GM12878 (cell line): ENCODE measurements at regions not wholly inside any gene's neighbourhood (a gene's known extent, or its start where the extent isn't known, plus 50 kb on each side); places are given as distances from the start of the nearest gene placed in this dataset.

ENCODE experiments used
- ATAC-seq: fragments of 200-7000 bp; cut with Tn5 transposase; 3 replicates; pipeline ENCODE4 v1.9.1; 2020; ENCODE audit warnings: mild to moderate bottlenecking, moderate library complexity
- BruUV-seq: library from RNA; stranded (reverse); fragments of 400-500 nt; replicated peaks from 2 replicates; lab custom pipeline; 2021; lab: Mats Ljungman, UMichigan
- CTCF ChIA-PET: fragments of 300-600 bp; sonication (Branson Sonifier 250); formaldehyde crosslinking; extraction: SDS; loops from one replicate; lab custom pipeline; 2021; ENCODE audit warnings: inconsistent platforms; lab: Yijun Ruan, JAX
- POLR2A ChIA-PET: fragments of 350-600 bp; formaldehyde crosslinking; extraction: SDS; loops from one replicate; lab custom pipeline; 2021; ENCODE audit warnings: inconsistent platforms; lab: Charles Lee
- RAD21 ChIA-PET: fragments of 300-600 bp; sonication (Branson Sonifier 250); formaldehyde crosslinking; loops from one replicate; lab custom pipeline; 2023; ENCODE audit warnings: antibody characterized with exemption; ENCODE audit not compliant: unreplicated experiment; lab: Charles Lee
- SMC1A ChIA-PET: fragments of 300-600 bp; sonication (Branson Sonifier 250); formaldehyde crosslinking; loops from one replicate; lab custom pipeline; 2023; ENCODE audit not compliant: unreplicated experiment, uncharacterized antibody; lab: Charles Lee
- DNase-seq: peaks from one replicate; pipeline ENCODE4 v3.0.0-alpha.2; 2011; ENCODE audit warnings: low read depth, low spot score
- FAIRE-seq: peaks from 3 replicates; lab custom pipeline; 2011; peaks lifted over from hg19 to GRCh38; lab: Jason Lieb, UNC
- H2AFZ ChIP-seq: 2 replicates; pipeline ENCODE4 v1.6.0; 2011; ENCODE audit warnings: low read depth, low read length, control low read depth; ENCODE audit not compliant: control insufficient read depth
- H3K27ac ChIP-seq: 2 replicates; pipeline ENCODE4 v1.5.1; 2011; ENCODE audit warnings: control low read depth; ENCODE audit not compliant: control insufficient read depth, insufficient read depth
- H3K27me3 ChIP-seq, 2 experiments: replicated peaks in 1 of 2; 2 replicates each; pipeline versions ENCODE4 v1.6.0 to v1.6.1; 2011; ENCODE audit warnings: low read length in 1 of 2; ENCODE audit not compliant: control insufficient read depth in 2 of 2, insufficient read depth in 2 of 2
- H3K36me3 ChIP-seq, 2 experiments: 2 replicates each; pipeline ENCODE4 v1.5.1; 2011; ENCODE audit warnings: low read length in 1 of 2; ENCODE audit not compliant: control insufficient read depth in 2 of 2, insufficient read depth in 2 of 2
- H3K4me1 ChIP-seq: 2 replicates; pipeline ENCODE4 v1.6.1; 2011; ENCODE audit warnings: mild to moderate bottlenecking, low read length, moderate library complexity, mixed read lengths; ENCODE audit not compliant: control insufficient read depth, insufficient read depth
- H3K4me2 ChIP-seq: 2 replicates; pipeline ENCODE4 v1.6.0; 2011; ENCODE audit warnings: control low read depth; ENCODE audit not compliant: control insufficient read depth, insufficient read depth
- H3K4me3 ChIP-seq: fragments of 200-600 bp; sonication (generic); 2 replicates; pipeline ENCODE4 v1.5.1; 2016
- H3K79me2 ChIP-seq: 2 replicates; pipeline ENCODE4 v1.6.0; 2011; ENCODE audit warnings: low read length; ENCODE audit not compliant: control insufficient read depth, insufficient read depth
- H3K9ac ChIP-seq: 2 replicates; pipeline ENCODE4 v1.8.0; 2011; ENCODE audit warnings: low read length, control low read depth, mixed read lengths; ENCODE audit not compliant: control insufficient read depth, insufficient read depth
- H3K9me3 ChIP-seq: replicated peaks from 3 replicates; pipeline ENCODE4 v1.5.1; 2011; ENCODE audit warnings: mild to moderate bottlenecking, low read length; ENCODE audit not compliant: control insufficient read depth, insufficient read depth
- H4K20me1 ChIP-seq: 2 replicates; pipeline ENCODE4 v1.6.0; 2011; ENCODE audit not compliant: control insufficient read depth, insufficient read depth
- CBX5 ChIP-seq: sonication (generic); IDR thresholded peaks from 2 replicates; pipeline ENCODE4 v1.6.1; 2016; ENCODE audit warnings: low read depth, moderate library complexity, mild to moderate bottlenecking, inconsistent platforms
- FOXM1 ChIP-seq: IDR thresholded peaks from 2 replicates; pipeline ENCODE4 v1.6.1; 2012; ENCODE audit warnings: low read depth, mild to moderate bottlenecking, inconsistent platforms, low read length, moderate library complexity
- NBN ChIP-seq: fragments of 450-650 bp; IDR thresholded peaks from 2 replicates; pipeline ENCODE4 v1.6.1; 2016
- SMC3 ChIP-seq: IDR thresholded peaks from 2 replicates; pipeline ENCODE4 v1.6.1; 2011; ENCODE audit warnings: low read length, improper control_type of control experiment, borderline replicate concordance
- WGBS: methylation state at CpG from one replicate; pipeline ENCODE4 v1.1.6; 2016; ENCODE audit warnings: low lambda C conversion rate; ENCODE audit not compliant: insufficient replicate concordance, insufficient coverage; ENCODE audit errors: missing lambda C conversion rate; 5-methylcytosine and 5-hydroxymethylcytosine counted together
- in situ Hi-C: fragments of 300-500 bp; cut with MboI; formaldehyde crosslinking; loops from 9 replicates; pipeline ENCODE4 v1.14.3; 2018; ENCODE audit warnings: mixed read lengths
- intact Hi-C: fragments of 100-400 bp; cut with micrococcal nuclease; formaldehyde crosslinking; loops from one replicate; pipeline ENCODE4 v1.14.2; 2022; ENCODE audit not compliant: unreplicated experiment
- TF ChIP-seq, protein P1 (sequence below): fragments of 450-650 bp; IDR thresholded peaks from 2 replicates; pipeline ENCODE4 v1.6.1; 2016; ENCODE audit warnings: mild to moderate bottlenecking
- TF ChIP-seq, protein P2 (sequence below): fragments of 450-650 bp; IDR thresholded peaks from 2 replicates; pipeline ENCODE4 v1.6.1; 2016; ENCODE audit warnings: mild to moderate bottlenecking, moderate library complexity, borderline replicate concordance
- TF ChIP-seq, protein P3 (sequence below): IDR thresholded peaks from 2 replicates; pipeline ENCODE4 v1.6.1; 2012; ENCODE audit warnings: low read depth, low read length, improper control_type of control experiment
- TF ChIP-seq, protein P4 (sequence below): IDR thresholded peaks from 2 replicates; pipeline ENCODE4 v1.6.1; 2012; ENCODE audit warnings: mild to moderate bottlenecking, low read depth, low read length
- TF ChIP-seq, protein P5 (sequence below): fragments of 450-650 bp; IDR thresholded peaks from 2 replicates; pipeline ENCODE4 v1.6.1; 2017; ENCODE audit warnings: antibody characterized with exemption, mild to moderate bottlenecking, moderate library complexity

DNA sequence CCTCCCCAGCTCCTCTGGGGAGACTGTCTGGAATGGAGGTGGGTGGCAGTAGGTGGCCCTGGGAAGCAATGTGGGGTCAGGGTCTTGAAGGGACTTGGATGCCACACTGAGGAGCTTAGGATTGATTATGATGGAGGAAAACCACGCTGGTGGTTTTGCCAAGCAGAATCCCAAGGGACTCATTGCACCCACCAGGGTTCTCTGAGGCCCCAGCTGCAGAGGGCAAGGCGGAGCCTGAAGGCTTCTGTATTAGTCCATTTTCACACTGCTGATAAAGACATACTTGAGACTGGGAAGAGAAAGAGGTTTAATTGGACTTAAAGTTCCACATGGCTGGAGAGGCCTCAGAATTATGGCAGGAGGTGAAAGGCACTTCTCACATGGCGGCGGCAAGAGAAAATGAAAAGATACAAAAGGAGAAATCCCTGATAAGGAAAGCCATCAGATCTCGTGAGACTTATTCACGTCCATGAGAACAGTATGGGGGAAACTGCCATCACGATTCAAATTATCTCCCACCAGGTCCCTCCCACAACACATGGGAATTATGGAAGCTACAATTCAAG is 87.2 kb upstream of the YWHAQ start:
- BruUV-seq: no TSS peak
- Histone ChIP-seq H3K4me2 (no peak overlapping the region), H3K27ac (no peak overlapping the region), H3K36me3 (no peaks in the 10 kb centered on the region), H2AFZ (no peak overlapping the region), H4K20me1 (no peaks in the 10 kb centered on the region), H3K27me3 (no peaks in the 10 kb centered on the region), H3K79me2 (no peaks in the 10 kb centered on the region), H3K4me1 (no peaks in the 10 kb centered on the region; the same call in 1 of the 2 replicates), H3K4me3 (no peak overlapping the region), H3K9me3 (no peaks in the 10 kb centered on the region), H3K9ac (no peak overlapping the region)
- POLR2A ChIA-PET: no interaction called here
- in situ Hi-C loops (no loop called here), intact Hi-C loops (no loop called here)
- WGBS: 65% methylated on average over 7 of the region's 7 CpGs
- CTCF ChIA-PET: no interaction called here
- FAIRE-seq (no peak), DNase-seq (no peak), ATAC-seq (no peak)
- RAD21 ChIA-PET: no interaction called here
- SMC1A ChIA-PET: no interaction called here
- TF ChIP-seq, protein P1, sequence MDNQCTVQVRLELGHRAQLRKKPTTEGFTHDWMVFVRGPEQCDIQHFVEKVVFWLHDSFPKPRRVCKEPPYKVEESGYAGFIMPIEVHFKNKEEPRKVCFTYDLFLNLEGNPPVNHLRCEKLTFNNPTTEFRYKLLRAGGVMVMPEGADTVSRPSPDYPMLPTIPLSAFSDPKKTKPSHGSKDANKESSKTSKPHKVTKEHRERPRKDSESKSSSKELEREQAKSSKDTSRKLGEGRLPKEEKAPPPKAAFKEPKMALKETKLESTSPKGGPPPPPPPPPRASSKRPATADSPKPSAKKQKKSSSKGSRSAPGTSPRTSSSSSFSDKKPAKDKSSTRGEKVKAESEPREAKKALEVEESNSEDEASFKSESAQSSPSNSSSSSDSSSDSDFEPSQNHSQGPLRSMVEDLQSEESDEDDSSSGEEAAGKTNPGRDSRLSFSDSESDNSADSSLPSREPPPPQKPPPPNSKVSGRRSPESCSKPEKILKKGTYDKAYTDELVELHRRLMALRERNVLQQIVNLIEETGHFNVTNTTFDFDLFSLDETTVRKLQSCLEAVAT: no peak
- TF ChIP-seq SMC3 (no peak), NBN (no peak), FOXM1 (no peak), CBX5 (no peak)
- TF ChIP-seq, protein P2, sequence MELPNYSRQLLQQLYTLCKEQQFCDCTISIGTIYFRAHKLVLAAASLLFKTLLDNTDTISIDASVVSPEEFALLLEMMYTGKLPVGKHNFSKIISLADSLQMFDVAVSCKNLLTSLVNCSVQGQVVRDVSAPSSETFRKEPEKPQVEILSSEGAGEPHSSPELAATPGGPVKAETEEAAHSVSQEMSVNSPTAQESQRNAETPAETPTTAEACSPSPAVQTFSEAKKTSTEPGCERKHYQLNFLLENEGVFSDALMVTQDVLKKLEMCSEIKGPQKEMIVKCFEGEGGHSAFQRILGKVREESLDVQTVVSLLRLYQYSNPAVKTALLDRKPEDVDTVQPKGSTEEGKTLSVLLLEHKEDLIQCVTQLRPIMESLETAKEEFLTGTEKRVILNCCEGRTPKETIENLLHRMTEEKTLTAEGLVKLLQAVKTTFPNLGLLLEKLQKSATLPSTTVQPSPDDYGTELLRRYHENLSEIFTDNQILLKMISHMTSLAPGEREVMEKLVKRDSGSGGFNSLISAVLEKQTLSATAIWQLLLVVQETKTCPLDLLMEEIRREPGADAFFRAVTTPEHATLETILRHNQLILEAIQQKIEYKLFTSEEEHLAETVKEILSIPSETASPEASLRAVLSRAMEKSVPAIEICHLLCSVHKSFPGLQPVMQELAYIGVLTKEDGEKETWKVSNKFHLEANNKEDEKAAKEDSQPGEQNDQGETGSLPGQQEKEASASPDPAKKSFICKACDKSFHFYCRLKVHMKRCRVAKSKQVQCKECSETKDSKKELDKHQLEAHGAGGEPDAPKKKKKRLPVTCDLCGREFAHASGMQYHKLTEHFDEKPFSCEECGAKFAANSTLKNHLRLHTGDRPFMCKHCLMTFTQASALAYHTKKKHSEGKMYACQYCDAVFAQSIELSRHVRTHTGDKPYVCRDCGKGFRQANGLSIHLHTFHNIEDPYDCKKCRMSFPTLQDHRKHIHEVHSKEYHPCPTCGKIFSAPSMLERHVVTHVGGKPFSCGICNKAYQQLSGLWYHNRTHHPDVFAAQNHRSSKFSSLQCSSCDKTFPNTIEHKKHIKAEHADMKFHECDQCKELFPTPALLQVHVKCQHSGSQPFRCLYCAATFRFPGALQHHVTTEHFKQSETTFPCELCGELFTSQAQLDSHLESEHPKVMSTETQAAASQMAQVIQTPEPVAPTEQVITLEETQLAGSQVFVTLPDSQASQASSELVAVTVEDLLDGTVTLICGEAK: no peak
- TF ChIP-seq, protein P3, sequence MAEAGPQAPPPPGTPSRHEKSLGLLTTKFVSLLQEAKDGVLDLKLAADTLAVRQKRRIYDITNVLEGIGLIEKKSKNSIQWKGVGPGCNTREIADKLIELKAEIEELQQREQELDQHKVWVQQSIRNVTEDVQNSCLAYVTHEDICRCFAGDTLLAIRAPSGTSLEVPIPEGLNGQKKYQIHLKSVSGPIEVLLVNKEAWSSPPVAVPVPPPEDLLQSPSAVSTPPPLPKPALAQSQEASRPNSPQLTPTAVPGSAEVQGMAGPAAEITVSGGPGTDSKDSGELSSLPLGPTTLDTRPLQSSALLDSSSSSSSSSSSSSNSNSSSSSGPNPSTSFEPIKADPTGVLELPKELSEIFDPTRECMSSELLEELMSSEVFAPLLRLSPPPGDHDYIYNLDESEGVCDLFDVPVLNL: no peak
- TF ChIP-seq, protein P4, sequence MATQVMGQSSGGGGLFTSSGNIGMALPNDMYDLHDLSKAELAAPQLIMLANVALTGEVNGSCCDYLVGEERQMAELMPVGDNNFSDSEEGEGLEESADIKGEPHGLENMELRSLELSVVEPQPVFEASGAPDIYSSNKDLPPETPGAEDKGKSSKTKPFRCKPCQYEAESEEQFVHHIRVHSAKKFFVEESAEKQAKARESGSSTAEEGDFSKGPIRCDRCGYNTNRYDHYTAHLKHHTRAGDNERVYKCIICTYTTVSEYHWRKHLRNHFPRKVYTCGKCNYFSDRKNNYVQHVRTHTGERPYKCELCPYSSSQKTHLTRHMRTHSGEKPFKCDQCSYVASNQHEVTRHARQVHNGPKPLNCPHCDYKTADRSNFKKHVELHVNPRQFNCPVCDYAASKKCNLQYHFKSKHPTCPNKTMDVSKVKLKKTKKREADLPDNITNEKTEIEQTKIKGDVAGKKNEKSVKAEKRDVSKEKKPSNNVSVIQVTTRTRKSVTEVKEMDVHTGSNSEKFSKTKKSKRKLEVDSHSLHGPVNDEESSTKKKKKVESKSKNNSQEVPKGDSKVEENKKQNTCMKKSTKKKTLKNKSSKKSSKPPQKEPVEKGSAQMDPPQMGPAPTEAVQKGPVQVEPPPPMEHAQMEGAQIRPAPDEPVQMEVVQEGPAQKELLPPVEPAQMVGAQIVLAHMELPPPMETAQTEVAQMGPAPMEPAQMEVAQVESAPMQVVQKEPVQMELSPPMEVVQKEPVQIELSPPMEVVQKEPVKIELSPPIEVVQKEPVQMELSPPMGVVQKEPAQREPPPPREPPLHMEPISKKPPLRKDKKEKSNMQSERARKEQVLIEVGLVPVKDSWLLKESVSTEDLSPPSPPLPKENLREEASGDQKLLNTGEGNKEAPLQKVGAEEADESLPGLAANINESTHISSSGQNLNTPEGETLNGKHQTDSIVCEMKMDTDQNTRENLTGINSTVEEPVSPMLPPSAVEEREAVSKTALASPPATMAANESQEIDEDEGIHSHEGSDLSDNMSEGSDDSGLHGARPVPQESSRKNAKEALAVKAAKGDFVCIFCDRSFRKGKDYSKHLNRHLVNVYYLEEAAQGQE: no peak
- TF ChIP-seq, protein P5, sequence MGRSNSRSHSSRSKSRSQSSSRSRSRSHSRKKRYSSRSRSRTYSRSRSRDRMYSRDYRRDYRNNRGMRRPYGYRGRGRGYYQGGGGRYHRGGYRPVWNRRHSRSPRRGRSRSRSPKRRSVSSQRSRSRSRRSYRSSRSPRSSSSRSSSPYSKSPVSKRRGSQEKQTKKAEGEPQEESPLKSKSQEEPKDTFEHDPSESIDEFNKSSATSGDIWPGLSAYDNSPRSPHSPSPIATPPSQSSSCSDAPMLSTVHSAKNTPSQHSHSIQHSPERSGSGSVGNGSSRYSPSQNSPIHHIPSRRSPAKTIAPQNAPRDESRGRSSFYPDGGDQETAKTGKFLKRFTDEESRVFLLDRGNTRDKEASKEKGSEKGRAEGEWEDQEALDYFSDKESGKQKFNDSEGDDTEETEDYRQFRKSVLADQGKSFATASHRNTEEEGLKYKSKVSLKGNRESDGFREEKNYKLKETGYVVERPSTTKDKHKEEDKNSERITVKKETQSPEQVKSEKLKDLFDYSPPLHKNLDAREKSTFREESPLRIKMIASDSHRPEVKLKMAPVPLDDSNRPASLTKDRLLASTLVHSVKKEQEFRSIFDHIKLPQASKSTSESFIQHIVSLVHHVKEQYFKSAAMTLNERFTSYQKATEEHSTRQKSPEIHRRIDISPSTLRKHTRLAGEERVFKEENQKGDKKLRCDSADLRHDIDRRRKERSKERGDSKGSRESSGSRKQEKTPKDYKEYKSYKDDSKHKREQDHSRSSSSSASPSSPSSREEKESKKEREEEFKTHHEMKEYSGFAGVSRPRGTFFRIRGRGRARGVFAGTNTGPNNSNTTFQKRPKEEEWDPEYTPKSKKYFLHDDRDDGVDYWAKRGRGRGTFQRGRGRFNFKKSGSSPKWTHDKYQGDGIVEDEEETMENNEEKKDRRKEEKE: no peak
